Fibroblast of the aortic adventitia (primary cell): ENCODE measurements at regions not wholly inside any gene's neighbourhood (a gene's known extent, or its start where the extent isn't known, plus 50 kb on each side); places are given as distances from the start of the nearest gene placed in this dataset.
"Not testable (repeated sequence)": the region's sequence is repeated elsewhere in the genome, so short reads cannot be mapped to it uniquely, and the experiment has no call there.

Experiments used
- DNase-seq: peaks from one replicate; pipeline ENCODE4 v3.0.0-alpha.2; 2010; ENCODE audit warnings: low read depth
- H3K4me3 ChIP-seq: 2 replicates; pipeline ENCODE4 v1.5.1; 2011; ENCODE audit warnings: low read depth, mild to moderate bottlenecking, control low read depth, low read length, moderate library complexity
- CTCF ChIP-seq: IDR thresholded peaks from 2 replicates; pipeline ENCODE4 v1.5.1; 2011; ENCODE audit warnings: mild to moderate bottlenecking, low read length, control low read depth, inconsistent platforms; ENCODE audit not compliant: insufficient read depth

- no peak overlapping the region for H3K4me3 ChIP-seq
- no peak for TF ChIP-seq CTCF
- peak; percentile 94 for DNase-seq
Measured at GRCh38 chr13:42486711-42487198, 87.2 kb upstream of the TNFSF11 start.

- H3K4me3 ChIP-seq: no peak overlapping the region
- TF ChIP-seq CTCF: no peak
- DNase-seq: no peak
Measured at GRCh38 chr13:42487221-42487620, 86.7 kb upstream of the TNFSF11 start.

- H3K4me3 ChIP-seq: no peak overlapping the region
- no peak for DNase-seq
- no peak for TF ChIP-seq CTCF
Measured at GRCh38 chr13:42490676-42491075, 83.3 kb upstream of the TNFSF11 start.

- no peak for DNase-seq
- no peak for TF ChIP-seq CTCF
- H3K4me3 ChIP-seq: no peak overlapping the region
Measured at GRCh38 chr13:42492372-42492920, 81.5 kb upstream of the TNFSF11 start.

- no peak for TF ChIP-seq CTCF
- no peak for DNase-seq
- H3K4me3 ChIP-seq: no peak overlapping the region
Measured at GRCh38 chr13:42494157-42494556, 79.8 kb upstream of the TNFSF11 start.

- no peak overlapping the region for H3K4me3 ChIP-seq
- DNase-seq: peak; percentile 67
- TF ChIP-seq CTCF: no peak
Measured at GRCh38 chr13:42495255-42495654, 78.7 kb upstream of the TNFSF11 start.

GRCh38 chr13:42495751-42496150 lies 78.2 kb upstream of the TNFSF11 start:
- DNase-seq: no peak
- TF ChIP-seq CTCF: no peak
- H3K4me3 ChIP-seq: no peak overlapping the region

- H3K4me3 ChIP-seq, DNase-seq: not testable (repeated sequence)
Measured at GRCh38 chr13:42496926-42497554, 76.9 kb upstream of the TNFSF11 start.
